D341Med (cell line): ENCODE measurements at regions not wholly inside any gene's neighbourhood (a gene's known extent, or its start where the extent isn't known, plus 50 kb on each side); places are given as distances from the start of the nearest gene placed in this dataset.

ENCODE experiments used
- DNase-seq: peaks from one replicate; pipeline ENCODE4 v3.0.0; 2012; ENCODE audit warnings: low spot score

- DNase-seq, result no peak
These were observed 308.9 kb downstream of the SLC6A15 start for GRCh38 chr12:84603484-84604248.

DNA sequence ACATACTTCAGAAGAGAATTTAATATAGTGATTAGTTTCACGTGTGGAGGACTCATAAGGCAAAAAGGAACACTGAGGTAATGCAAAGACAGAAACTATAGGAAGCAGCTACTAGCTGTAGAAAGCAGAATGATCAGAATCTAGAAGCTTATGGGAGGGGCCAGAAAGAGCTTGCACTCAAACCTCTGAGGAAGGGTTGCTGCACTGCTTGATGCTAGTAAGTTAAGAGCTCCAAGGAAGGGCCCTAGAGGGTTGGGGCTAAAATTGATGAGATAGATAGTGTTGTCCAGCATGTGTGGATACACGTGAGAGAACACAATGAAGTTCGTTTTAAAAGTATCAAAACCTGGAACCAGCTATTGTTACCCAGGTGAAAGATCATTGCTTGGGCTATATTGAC, 311.1 kb downstream of the SLC6A15 start:
- no peak for DNase-seq

DNA sequence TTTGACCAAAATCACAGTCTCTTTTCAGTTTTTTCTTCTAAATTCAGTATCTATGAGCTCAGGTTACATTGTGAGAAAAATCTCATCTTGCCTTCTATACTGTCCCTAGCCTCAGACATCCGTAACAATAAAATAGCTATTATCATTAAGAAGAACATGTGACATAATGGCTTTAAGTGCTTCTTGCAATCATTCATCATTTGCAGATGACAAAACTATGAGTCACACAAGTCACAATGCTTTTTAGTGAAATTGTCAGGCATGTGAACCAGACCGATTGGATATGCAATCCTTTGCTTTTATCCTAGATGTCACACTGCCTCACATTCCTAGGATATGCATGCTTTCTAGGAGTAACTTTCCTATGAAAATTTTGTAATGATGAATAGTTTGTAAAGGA, 313.1 kb downstream of the SLC6A15 start:
- no peak for DNase-seq

GRCh38 chr12:84596266-84596665, 316.3 kb downstream of the SLC6A15 start:
- no peak for DNase-seq

GRCh38 chr12:84594157-84594556, 318.4 kb downstream of the SLC6A15 start:
- no peak for DNase-seq

DNA sequence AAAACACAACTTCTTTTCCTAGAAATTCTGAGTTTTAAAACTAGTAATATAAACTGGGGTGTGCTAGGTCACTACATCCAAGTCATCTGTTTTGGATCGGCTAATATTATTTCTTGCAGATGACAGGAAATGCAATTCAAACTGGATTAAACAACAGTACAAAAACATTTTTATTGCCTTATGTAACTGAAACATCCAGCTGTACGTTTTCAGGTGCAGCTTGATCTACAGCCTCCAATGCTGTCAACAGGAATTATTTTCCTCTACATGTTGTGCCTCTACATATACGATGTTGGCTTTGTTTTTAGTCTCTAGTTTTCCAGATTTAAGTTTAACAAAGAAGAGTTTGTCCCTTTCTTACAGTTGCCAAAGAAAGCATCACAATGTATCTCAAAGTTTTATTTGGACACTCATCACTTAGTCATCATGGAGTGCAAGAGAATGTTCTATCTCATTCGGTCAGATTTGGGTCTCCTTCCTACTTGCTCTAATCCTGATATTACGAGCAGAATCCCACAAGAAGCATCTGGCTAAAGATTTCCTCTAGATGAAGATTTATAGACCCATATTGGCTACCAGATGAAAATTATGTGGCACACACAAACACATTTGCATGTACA, 326.7 kb downstream of the SLC6A15 start:
- DNase-seq, result no peak

DNA sequence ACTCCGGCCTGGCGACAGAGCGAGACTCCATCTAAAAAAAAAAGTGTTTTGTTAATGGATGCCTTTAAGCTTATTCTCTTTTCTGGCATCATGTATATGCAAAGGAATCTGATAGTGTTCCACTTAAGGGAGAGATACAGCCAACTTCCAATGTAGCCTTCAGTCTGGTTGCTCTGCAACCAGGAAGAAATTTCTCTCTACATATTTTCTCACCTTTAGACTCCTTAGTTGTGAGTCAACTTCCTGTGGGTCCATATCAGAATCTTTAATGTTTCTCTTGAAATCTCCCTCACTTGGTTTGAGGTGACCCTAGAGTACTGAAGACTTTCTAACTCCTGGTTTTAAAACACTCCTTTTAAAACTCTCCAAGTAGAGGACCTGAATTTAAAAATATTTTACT, 340.4 kb downstream of the SLC6A15 start:
- no peak for DNase-seq

- no peak for DNase-seq
These were observed 350.3 kb downstream of the SLC6A15 start for GRCh38 chr12:84562331-84562730.

DNA sequence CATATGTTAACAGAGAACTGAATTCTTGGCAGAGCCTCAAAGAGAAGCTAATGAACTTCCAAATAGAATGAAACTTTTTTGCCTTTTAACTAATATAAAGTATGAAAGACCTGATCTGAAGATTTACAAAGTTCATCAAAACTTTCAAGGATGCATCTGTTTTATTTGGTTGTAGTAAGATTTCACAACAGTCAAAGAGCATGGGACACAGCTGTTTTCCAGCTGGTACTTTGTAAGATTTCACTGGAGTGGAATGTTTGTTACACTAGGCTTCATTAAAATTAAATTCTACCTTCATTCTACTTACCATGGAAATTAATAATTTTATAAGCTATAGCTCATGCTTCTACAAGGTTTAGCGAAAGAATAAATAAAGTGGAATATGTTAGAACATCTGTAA, 351.2 kb downstream of the SLC6A15 start:
- no peak for DNase-seq

GRCh38 chr12:84554199-84554723, 358.3 kb downstream of the SLC6A15 start:
- DNase-seq, result no peak

- DNase-seq, result no peak
These were observed 359.1 kb downstream of the SLC6A15 start for GRCh38 chr12:84553331-84554117.

DNA sequence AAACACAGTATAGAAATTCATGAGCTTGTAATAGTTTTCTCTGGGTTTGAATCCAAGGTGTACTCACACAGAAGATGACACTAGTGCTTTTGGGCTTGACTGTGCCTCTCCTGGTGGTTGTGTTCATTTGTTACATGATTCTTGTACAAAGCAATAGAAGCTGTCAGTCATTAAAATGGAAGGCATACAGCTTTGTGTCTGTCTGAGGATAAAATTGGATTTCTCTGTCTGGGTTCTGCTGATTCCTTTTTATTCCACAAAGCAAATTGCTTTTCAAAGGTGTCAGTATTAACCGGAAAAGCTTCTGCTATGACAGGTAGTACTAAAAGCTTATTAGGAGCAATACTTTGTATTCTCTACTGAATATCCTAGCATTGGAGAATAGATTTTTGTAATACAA, 361.2 kb downstream of the SLC6A15 start:
- no peak for DNase-seq

GRCh38 chr12:84550518-84550917, 362.1 kb downstream of the SLC6A15 start:
- DNase-seq, result no peak

DNA sequence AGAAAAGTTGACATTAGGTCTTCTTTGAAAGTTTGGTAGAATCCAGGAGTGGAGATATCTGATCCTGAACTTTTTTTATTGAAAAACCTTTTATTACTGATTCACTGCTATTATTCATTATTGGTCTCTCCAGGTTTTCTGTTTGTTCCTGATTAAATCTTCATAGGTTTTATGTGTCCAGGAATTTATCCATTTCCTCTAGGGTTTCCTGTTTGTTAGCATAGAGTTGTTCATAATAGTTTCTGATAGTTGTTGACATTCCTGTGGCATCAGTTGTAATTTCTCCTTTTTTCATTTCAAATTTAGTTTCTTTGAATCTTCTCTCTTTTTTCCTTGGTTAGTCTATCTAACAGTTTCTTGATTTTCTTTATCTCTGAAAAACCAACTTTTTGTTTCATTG, 370.3 kb downstream of the SLC6A15 start:
- DNase-seq, result no peak

DNA sequence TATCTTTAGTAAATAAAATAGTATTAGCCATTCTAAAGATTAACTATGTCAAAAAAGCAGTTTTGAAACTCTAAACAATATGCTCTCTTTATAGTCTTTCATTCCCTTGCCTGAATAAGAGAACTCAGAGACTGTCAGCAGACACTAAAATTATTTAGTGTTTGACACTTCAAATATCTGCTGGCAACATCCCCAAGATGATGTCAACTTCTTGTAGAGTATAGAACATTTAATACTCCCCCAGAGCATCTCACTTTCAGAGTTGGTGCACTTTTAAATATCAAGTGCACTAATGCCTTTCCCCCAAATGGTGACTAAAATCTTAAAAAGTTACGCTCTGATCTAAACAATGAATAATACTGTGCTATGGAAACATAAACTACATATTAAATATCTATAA, 374.9 kb downstream of the SLC6A15 start:
- DNase-seq, result no peak

DNA sequence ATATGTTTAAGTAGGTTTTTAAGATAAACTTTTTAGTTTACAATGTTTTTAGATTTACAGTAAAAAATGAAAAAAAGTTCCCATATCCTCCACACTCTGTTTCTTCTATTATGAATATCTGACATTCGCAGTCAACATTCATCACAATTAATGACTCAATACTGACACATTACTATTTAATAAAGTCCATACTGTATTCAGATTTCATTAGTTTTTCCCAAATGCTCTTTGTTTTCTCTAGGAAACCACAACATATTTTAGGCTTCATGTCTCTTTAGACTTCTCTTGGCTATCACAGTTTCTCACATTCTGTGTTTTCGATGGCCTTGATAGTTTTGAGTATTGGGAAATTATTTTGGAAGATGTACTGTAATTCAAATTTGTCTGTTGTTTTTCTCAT, 399.8 kb downstream of the SLC6A15 start:
- DNase-seq, result no peak

DNA sequence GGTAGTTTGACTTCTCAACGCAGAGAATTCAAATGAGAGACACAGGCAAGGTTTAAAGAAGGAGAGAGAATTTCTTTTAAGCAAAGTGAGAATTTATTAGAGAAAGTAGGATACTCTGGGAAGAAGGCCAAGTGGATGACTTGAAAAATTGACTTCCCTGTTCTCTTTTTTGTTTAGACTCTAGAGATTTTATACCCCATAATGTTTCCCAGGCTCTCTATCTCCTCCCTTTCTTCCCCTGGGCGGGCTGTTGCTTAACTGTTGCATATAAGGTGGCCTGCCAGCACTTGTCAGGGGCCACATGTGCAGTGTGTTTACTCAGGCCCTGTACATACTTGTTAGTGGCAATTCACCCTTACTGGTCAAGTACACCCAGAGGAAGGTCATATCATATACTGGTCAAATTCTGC, 403.7 kb downstream of the SLC6A15 start:
- DNase-seq, result no peak

- peak; percentile 30 for DNase-seq
These were observed 404.4 kb downstream of the SLC6A15 start for GRCh38 chr12:84507956-84508850.

DNA sequence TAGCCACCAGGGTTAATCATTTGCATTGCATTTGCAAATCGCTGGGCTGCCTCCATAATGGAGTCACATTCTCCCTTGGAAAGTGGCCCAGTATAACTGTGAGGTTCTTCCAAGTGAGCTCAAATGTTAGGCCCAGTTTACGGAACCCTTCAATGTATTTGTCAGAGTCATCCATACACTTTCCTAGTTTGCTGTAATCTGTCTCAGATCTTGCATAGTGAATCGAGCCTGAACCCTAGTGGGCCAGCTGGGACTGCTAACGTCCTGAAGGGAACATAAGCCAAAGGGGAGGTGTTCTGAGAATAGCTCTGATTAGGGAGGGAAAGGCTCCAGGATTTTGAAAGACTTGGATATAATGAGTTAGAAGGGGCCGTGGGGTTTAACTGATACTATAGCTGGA, 406.3 kb downstream of the SLC6A15 start:
- DNase-seq, result no peak

DNA sequence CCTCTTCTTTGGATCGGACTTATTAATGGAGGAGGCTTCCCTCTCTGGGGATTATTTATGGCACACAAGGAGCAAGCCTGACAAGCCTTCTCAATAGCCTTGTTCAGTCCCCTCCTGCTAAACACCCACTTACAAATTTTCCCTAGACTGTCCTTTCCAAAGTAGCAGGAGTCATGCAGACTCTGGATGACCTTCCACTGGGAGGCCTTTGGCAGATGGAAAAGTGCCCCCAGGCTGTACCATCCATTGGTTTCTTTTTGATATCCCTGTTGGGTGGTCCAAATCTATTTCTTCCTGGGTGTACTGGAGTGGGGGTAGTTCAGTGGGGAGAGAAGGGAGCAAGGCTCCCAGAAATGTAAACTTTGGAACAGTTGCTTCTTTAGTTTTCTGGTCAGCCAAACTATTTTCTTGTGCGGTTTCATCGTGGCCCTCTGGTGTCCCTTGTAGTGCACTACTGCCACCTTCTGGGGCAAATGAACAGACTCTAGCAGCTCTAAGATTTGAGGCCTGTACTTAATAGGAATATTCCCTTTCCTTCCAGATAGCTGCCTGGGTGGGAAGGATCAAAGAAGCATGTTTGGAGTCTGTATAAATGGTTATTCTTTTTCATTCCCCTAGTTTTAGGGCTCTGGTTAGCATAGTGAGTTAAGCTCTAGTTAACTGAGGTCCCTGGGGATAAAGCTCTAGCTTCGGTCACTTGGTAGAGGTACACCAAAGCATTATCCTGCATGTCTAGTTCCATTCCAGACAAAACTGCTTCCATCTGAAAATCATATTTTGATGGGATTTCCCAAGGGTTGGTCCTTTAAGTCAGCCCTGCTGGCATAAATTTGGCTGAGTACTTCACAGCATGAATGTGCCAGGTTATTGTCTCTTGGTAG, 409.5 kb downstream of the SLC6A15 start:
- peak; percentile 70 for DNase-seq
